Stimulated activated CD4-positive, alpha-beta T cell treated with anti-CD3 and anti-CD28 coated beads, TNF-alpha, amount 100 ng/mL, for 24 hours (primary cell): ENCODE measurements at regions not wholly inside any gene's neighbourhood (a gene's known extent, or its start where the extent isn't known, plus 50 kb on each side); places are given as distances from the start of the nearest gene placed in this dataset.

ENCODE experiments used
- DNase-seq, 3 experiments: peaks; one replicate each; pipeline ENCODE4 v3.0.0-alpha.2; 2020; ENCODE audit warnings: low read depth in 3 of 3

- no peak for DNase-seq
Measured at GRCh38 chr1:175894581-175894980, 151.2 kb upstream of the TNR start.

- DNase-seq = no peak
Measured at GRCh38 chr1:175893192-175893591, 149.8 kb upstream of the TNR start.

GRCh38 chr1:175892686-175893085 is 149.3 kb upstream of the TNR start:
- no peak for DNase-seq

- DNase-seq = no peak
Measured at GRCh38 chr1:175891783-175892309, 148.5 kb upstream of the TNR start.

GRCh38 chr1:175890958-175891357 is 147.6 kb upstream of the TNR start:
- DNase-seq = no peak

GRCh38 chr1:175889848-175890247 is 146.5 kb upstream of the TNR start:
- DNase-seq = no peak

GRCh38 chr1:175888996-175889395 is 145.6 kb upstream of the TNR start:
- DNase-seq = no peak

- peak in 1 of 3 experiments; percentile 13 for DNase-seq
Measured at GRCh38 chr1:175887981-175888428, 144.6 kb upstream of the TNR start.

GRCh38 chr1:175887521-175887920 is 144.1 kb upstream of the TNR start:
- DNase-seq = no peak

- DNase-seq = no peak
Measured at GRCh38 chr1:175885326-175885725, 141.9 kb upstream of the TNR start.

GRCh38 chr1:175884369-175884768 is 141.0 kb upstream of the TNR start:
- no peak for DNase-seq

GRCh38 chr1:175882192-175882591 is 138.8 kb upstream of the TNR start:
- DNase-seq = no peak

- DNase-seq = no peak
Measured at GRCh38 chr1:175881246-175881976, 138.0 kb upstream of the TNR start.

GRCh38 chr1:175878775-175879174 is 135.4 kb upstream of the TNR start:
- DNase-seq = no peak

- DNase-seq = no peak
Measured at GRCh38 chr1:175877939-175878737, 134.7 kb upstream of the TNR start.

GRCh38 chr1:175875556-175875955 is 132.2 kb upstream of the TNR start:
- DNase-seq = no peak

- no peak for DNase-seq
Measured at GRCh38 chr1:175874081-175874480, 130.7 kb upstream of the TNR start.

GRCh38 chr1:175873290-175873935 is 130.0 kb upstream of the TNR start:
- no peak for DNase-seq

- no peak for DNase-seq
Measured at GRCh38 chr1:175872588-175872987, 129.2 kb upstream of the TNR start.

- DNase-seq = no peak
Measured at GRCh38 chr1:175871647-175872046, 128.3 kb upstream of the TNR start.

- DNase-seq = no peak
Measured at GRCh38 chr1:175870217-175870616, 126.8 kb upstream of the TNR start.

GRCh38 chr1:175866776-175867175 is 123.4 kb upstream of the TNR start:
- DNase-seq = no peak
